HepG2 (cell line): ENCODE measurements at regions not wholly inside any gene's neighbourhood (a gene's known extent, or its start where the extent isn't known, plus 50 kb on each side); places are given as distances from the start of the nearest gene placed in this dataset.

Source experiments
- ATAC-seq: fragments of 200-7000 bp; cut with Tn5 transposase; 3 replicates; pipeline ENCODE4 v1.9.1; 2020; ENCODE audit warnings: mild to moderate bottlenecking, moderate library complexity
- BruUV-seq: library from RNA; stranded (reverse); fragments of 400-500 nt; replicated peaks from 2 replicates; lab custom pipeline; 2021; lab: Mats Ljungman, UMichigan
- CTCF ChIA-PET: fragments of 300-600 bp; formaldehyde crosslinking; extraction: SDS; loops from one replicate; lab custom pipeline; 2021; ENCODE audit warnings: low total read pairs, inconsistent platforms, low intra/inter-chr PET ratio; lab: Yijun Ruan, JAX
- POLR2A ChIA-PET: fragments of 350-600 bp; sonication (Branson Sonifier 250); formaldehyde crosslinking; loops from one replicate; lab custom pipeline; 2020; ENCODE audit warnings: antibody characterized with exemption, inconsistent platforms; lab: Yijun Ruan, JAX
- DNase-seq: peaks from one replicate; pipeline ENCODE4 v3.0.0-alpha.2; 2015; ENCODE audit warnings: low spot score
- FAIRE-seq: peaks from 3 replicates; lab custom pipeline; 2011; peaks lifted over from hg19 to GRCh38; lab: Jason Lieb, UNC
- H2AFZ ChIP-seq: one replicate; pipeline ENCODE4 v1.6.1; 2011; ENCODE audit warnings: low read length, inconsistent platforms
- H3K27ac ChIP-seq: fragments of 300-600 bp; 3 replicates; pipeline ENCODE4 v1.8.0; 2011; ENCODE audit warnings: mixed run types, mild to moderate bottlenecking, mixed read lengths, low read length, inconsistent platforms; ENCODE audit not compliant: insufficient read depth; ENCODE audit errors: extremely low read length
- H3K27me3 ChIP-seq, 2 experiments: fragments of 200-600 bp in 1 of 2; 2 replicates in 1 of 2; 3 replicates in 1 of 2; pipeline versions ENCODE4 v1.6.0 to v1.8.0; 2011; ENCODE audit warnings: low read length in 2 of 2, mild to moderate bottlenecking in 2 of 2, moderate library complexity in 2 of 2, inconsistent platforms in 1 of 2; ENCODE audit not compliant: insufficient read depth in 2 of 2, control insufficient read depth in 1 of 2
- H3K36me3 ChIP-seq, 2 experiments: fragments of 200-600 bp in 1 of 2; replicated peaks in 1 of 2; 2 replicates in 1 of 2; 3 replicates in 1 of 2; pipeline versions ENCODE4 v1.5.1 to v1.8.0; 2011; ENCODE audit warnings: low read length in 2 of 2, inconsistent platforms in 1 of 2; ENCODE audit not compliant: insufficient read depth in 2 of 2, control insufficient read depth in 1 of 2
- H3K4me1 ChIP-seq: 2 replicates; pipeline ENCODE4 v1.5.1; 2012; ENCODE audit warnings: low read length, inconsistent platforms; ENCODE audit not compliant: insufficient read depth
- H3K4me2 ChIP-seq: 2 replicates; pipeline ENCODE4 v1.6.0; 2011; ENCODE audit warnings: low read depth, low read length, inconsistent platforms
- H3K4me3 ChIP-seq, 3 experiments: fragments of 200-600 bp in 1 of 3; sonication (generic), shearing (Covaris generic) in 1 of 3; replicated peaks in 1 of 3; 2 replicates each; pipeline ENCODE4 v1.5.1; 2011 to 2016; ENCODE audit warnings: low read length in 3 of 3, inconsistent platforms in 2 of 3, low read depth in 2 of 3, mild to moderate bottlenecking in 2 of 3, control low read depth in 1 of 3, mixed read lengths in 1 of 3; ENCODE audit not compliant: insufficient read depth in 1 of 3
- H3K79me2 ChIP-seq: one replicate; pipeline ENCODE4 v1.6.1; 2011; ENCODE audit warnings: low read length, inconsistent platforms; ENCODE audit not compliant: insufficient read depth
- H3K9ac ChIP-seq: 2 replicates; pipeline ENCODE4 v1.6.0; 2011; ENCODE audit warnings: mild to moderate bottlenecking, low read depth, low read length, inconsistent platforms; ENCODE audit not compliant: insufficient read depth
- H3K9me3 ChIP-seq: 2 replicates; pipeline ENCODE4 v1.5.1; 2012; ENCODE audit warnings: mild to moderate bottlenecking, low read length
- H4K20me1 ChIP-seq: 2 replicates; pipeline ENCODE4 v1.6.0; 2011; ENCODE audit warnings: inconsistent platforms, mild to moderate bottlenecking, low read length, moderate library complexity; ENCODE audit not compliant: insufficient read depth
- KDM4B ChIP-seq: sonication (generic); formaldehyde crosslinking; IDR thresholded peaks from 2 replicates; pipeline ENCODE4 v1.4.0; 2020; ENCODE audit warnings: missing genetic modification reagents
- KDM5B ChIP-seq: sonication (generic); formaldehyde crosslinking; IDR thresholded peaks from 2 replicates; pipeline ENCODE4 v1.4.0; 2020; ENCODE audit warnings: missing genetic modification reagents, mild to moderate bottlenecking, borderline replicate concordance
- TARDBP ChIP-seq: sonication (generic); formaldehyde crosslinking; IDR thresholded peaks from 2 replicates; pipeline ENCODE4 v1.8.0; 2022; ENCODE audit warnings: mild to moderate bottlenecking, missing genetic modification reagents
- ZMYM4 ChIP-seq: sonication (generic); formaldehyde crosslinking; IDR thresholded peaks from 2 replicates; pipeline ENCODE4 v1.8.1; 2023; ENCODE audit warnings: mild to moderate bottlenecking, missing genetic modification reagents
- ZNF136 ChIP-seq: sonication (generic); formaldehyde crosslinking; IDR thresholded peaks from 2 replicates; pipeline ENCODE4 v1.8.1; 2022; ENCODE audit warnings: low read depth, mild to moderate bottlenecking, moderate library complexity, missing genetic modification reagents
- ZNF251 ChIP-seq: sonication (generic); formaldehyde crosslinking; IDR thresholded peaks from 2 replicates; pipeline ENCODE4 v1.9.0; 2021; ENCODE audit warnings: mild to moderate bottlenecking, missing genetic modification reagents
- ZNF343 ChIP-seq: sonication (generic); formaldehyde crosslinking; IDR thresholded peaks from 2 replicates; pipeline ENCODE4 v1.4.0; 2020; ENCODE audit warnings: mild to moderate bottlenecking, missing genetic modification reagents
- ZNF367 ChIP-seq: sonication (generic); formaldehyde crosslinking; IDR thresholded peaks from 2 replicates; pipeline ENCODE4 v1.4.0; 2020; ENCODE audit warnings: missing genetic modification reagents, borderline replicate concordance
- ZNF703 ChIP-seq: sonication (generic); formaldehyde crosslinking; IDR thresholded peaks from 2 replicates; pipeline ENCODE4 v1.5.1; 2020; ENCODE audit warnings: missing genetic modification reagents, mild to moderate bottlenecking, moderate library complexity, borderline replicate concordance
- ZNF878 ChIP-seq: sonication (generic); formaldehyde crosslinking; IDR thresholded peaks from 2 replicates; pipeline ENCODE4 v1.8.1; 2023; ENCODE audit warnings: mild to moderate bottlenecking, missing genetic modification reagents, moderate library complexity
- WGBS: methylation state at CpG from one replicate; pipeline ENCODE4 v1.1.6; 2017; ENCODE audit warnings: low lambda C conversion rate; 5-methylcytosine and 5-hydroxymethylcytosine counted together
- in situ Hi-C: cut with HindIII; loops from 2 replicates; pipeline ENCODE4 v1.10.0; 2017; ENCODE audit warnings: low pct_unique_long_range_greater_than_20kb; ENCODE audit not compliant: extremely low pct_ligation_motif_present
- intact Hi-C: fragments of 100-400 bp; cut with micrococcal nuclease; formaldehyde crosslinking; loops from one replicate; pipeline ENCODE4 v1.10.0; 2022; ENCODE audit not compliant: unreplicated experiment
- TF ChIP-seq, protein P1 (sequence below): sonication (generic); formaldehyde crosslinking; IDR thresholded peaks from 2 replicates; pipeline ENCODE4 v1.4.0; 2020; ENCODE audit warnings: mild to moderate bottlenecking, missing genetic modification reagents
- TF ChIP-seq, protein P2 (sequence below): sonication (generic); formaldehyde crosslinking; IDR thresholded peaks from 2 replicates; pipeline ENCODE4 v1.5.1; 2020; ENCODE audit warnings: missing genetic modification reagents, mild to moderate bottlenecking, borderline replicate concordance

DNA sequence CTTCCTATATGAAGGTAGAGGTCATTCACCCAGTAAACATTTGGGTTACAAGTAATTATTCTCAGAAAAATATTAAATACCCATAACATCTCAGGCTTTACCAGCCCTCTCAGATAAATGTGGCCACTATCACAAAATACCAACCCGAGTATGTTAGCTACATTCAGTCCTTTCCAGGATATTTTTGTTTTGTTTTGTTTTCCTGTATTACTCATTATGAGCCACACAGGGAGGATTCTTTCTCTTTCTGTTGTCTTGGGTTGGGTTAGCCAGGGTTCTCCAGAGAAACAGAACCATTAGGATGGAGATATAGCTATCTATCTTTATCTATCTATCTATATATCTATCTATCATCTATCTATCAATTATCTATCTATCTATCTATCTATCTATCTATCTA is 947.6 kb upstream of the MDGA2 start:
- no peaks in the 10 kb centered on the region for H3K79me2 ChIP-seq
- H3K9ac ChIP-seq, result no peak overlapping the region
- ChIA-PET POLR2A (no interaction called here), CTCF (no interaction called here)
- H2AFZ ChIP-seq, result no peak overlapping the region
- DNase-seq, result no peak
- no peak overlapping the region for H3K4me3 ChIP-seq
- H3K27me3 ChIP-seq, result no peaks in the 10 kb centered on the region
- no peaks in the 10 kb centered on the region for H4K20me1 ChIP-seq
- no peaks in the 10 kb centered on the region for H3K4me1 ChIP-seq
- peaks cover 34% of the 10 kb centered on the region for H3K9me3 ChIP-seq
- ATAC-seq, result no peak
- H3K36me3 ChIP-seq, result no peaks in the 10 kb centered on the region
- intact Hi-C loops (no loop called here), in situ Hi-C loops (no loop called here)
- no peak overlapping the region for H3K4me2 ChIP-seq
- H3K27ac ChIP-seq, result no peak overlapping the region
- TF ChIP-seq ZNF343 (CRISPR knock-in tag), result no peak
- no peak for TF ChIP-seq ZNF251 (CRISPR knock-in tag)
- no peak for TF ChIP-seq KDM4B (CRISPR knock-in tag)
- TF ChIP-seq KDM5B (CRISPR knock-in tag), result no peak
- no peak for TF ChIP-seq ZNF878 (CRISPR knock-in tag)
- no peak for TF ChIP-seq ZNF703
- TF ChIP-seq ZNF136 (CRISPR knock-in tag), result no peak
- TF ChIP-seq, protein P1, sequence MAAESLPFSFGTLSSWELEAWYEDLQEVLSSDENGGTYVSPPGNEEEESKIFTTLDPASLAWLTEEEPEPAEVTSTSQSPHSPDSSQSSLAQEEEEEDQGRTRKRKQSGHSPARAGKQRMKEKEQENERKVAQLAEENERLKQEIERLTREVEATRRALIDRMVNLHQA, result no peak
- TF ChIP-seq ZMYM4 (CRISPR knock-in tag), result no peak
- TF ChIP-seq, protein P2, sequence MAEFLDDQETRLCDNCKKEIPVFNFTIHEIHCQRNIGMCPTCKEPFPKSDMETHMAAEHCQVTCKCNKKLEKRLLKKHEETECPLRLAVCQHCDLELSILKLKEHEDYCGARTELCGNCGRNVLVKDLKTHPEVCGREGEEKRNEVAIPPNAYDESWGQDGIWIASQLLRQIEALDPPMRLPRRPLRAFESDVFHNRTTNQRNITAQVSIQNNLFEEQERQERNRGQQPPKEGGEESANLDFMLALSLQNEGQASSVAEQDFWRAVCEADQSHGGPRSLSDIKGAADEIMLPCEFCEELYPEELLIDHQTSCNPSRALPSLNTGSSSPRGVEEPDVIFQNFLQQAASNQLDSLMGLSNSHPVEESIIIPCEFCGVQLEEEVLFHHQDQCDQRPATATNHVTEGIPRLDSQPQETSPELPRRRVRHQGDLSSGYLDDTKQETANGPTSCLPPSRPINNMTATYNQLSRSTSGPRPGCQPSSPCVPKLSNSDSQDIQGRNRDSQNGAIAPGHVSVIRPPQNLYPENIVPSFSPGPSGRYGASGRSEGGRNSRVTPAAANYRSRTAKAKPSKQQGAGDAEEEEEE (CRISPR knock-in tag), result no peak
- no peak for TF ChIP-seq ZNF367
- TF ChIP-seq TARDBP (CRISPR knock-in tag), result no peak
- WGBS, result 0% methylated on average over 1 of the region's 1 CpG
- no TSS peak for BruUV-seq
- FAIRE-seq, result no peak
